Stimulated activated naive CD8-positive, alpha-beta T cell treated with anti-CD3 and anti-CD28 coated beads, Interleukin-15, Interleukin-2, amounts not matched to agents 100 U/mL and 50 U/mL, for 24 hours (primary cell): ENCODE measurements at regions not wholly inside any gene's neighbourhood (a gene's known extent, or its start where the extent isn't known, plus 50 kb on each side); places are given as distances from the start of the nearest gene placed in this dataset.
"Not testable (repeated sequence)": the region's sequence is repeated elsewhere in the genome, so short reads cannot be mapped to it uniquely, and the experiment has no call there.

ENCODE experiments used
- ATAC-seq: fragments of 150-1000 bp; cut with Tn5 transposase; one replicate; pipeline ENCODE4 v1.10.0; 2021
- DNase-seq: peaks from one replicate; pipeline ENCODE4 v3.0.0; 2021

DNA sequence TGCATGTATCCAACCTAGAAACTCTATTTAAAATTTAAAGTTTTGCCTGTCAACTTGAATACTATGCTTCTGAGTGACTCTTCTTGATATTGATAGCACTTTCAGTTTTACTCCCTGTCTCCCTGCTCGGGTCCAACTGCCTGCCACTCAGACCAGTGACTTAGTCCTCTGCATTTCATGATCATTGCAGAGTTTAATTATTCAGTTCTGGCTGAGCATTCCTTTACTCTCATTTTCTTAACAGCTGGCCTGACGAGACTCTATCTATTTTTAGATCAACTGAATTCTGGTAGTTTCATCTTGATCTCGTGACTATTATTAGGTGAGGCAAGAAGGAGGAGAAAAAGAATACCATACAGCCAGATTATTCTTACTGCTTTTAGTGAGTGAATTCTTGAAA, 617.4 kb downstream of the SI start:
- ATAC-seq (no peak), DNase-seq (no peak)

DNA sequence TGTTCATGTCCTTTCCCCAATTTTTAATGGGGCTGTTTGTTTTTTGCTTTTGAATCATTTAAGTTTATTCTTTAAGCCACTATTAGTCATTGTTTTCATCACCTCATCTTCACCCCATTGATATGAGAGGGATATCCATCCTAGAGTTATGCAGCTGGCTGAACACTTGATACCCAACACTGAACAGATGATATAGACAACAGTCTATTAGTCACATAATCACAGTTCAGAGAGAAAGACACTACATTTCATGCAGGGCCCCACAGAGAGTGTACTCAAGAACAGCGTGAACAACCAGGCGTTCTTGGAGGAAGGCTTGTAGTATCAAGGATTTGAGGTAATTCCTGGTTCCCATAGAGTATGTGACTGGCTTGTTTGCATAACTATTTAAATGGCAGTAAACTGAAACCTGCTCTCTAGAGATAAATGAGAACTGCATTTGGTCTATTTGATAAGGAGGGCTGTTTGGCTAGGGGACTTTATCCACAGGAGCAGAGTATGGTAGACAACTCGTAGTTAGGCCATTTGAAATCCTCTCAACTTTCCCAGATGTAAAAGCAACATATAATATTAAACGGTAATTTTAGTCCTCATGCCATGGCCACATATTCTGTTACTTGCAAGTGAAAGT, 618.7 kb downstream of the SI start:
- DNase-seq = no peak
- ATAC-seq = no peak

DNA sequence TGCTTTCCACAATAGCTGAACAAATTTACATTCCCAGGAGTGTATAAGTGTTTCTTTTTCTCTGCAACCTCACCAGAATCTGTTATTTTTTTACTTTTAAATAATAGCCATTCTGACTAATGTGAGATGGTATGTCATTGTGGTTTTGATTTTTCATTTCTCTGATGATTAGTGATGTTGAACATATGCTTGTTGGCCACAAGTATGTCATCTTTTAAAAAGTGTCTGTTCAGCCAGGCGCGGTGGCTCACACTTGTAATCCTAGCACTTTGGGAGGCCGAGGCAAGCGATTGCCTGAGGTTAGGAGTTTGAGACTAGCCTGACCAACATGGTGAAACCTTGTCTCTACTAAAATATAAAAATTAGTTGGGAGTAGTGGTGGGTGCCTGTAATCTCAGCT, 619.3 kb downstream of the SI start:
- DNase-seq = no peak
- ATAC-seq = no peak

GRCh38 chr3:164453714-164454113, 624.6 kb downstream of the SI start:
- DNase-seq (no peak), ATAC-seq (no peak)

DNA sequence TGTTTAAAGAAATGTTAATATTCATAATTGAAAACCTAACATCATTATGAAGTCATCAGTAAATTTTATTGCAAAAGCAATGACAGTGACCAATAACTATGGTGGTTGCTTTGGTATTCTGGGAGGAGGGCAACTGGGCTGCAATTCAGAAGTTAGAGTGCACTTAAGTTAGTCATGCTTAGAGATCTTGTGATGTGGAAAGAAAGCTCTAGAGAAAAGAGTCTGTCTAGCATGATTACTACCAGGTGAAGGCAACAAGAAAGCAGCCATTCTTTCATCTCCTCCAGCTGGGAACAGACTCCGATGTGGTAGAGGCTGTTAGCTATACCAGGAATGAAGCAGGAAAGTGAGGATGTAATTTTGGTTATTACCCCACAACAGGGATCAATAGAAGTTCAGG, 625.6 kb downstream of the SI start:
- DNase-seq = no peak

GRCh38 chr3:164451072-164451910, 627.0 kb downstream of the SI start:
- DNase-seq = no peak
- no peak for ATAC-seq

More for the DNA sequence above, 625.6 kb downstream of the SI start:
- no peak for ATAC-seq

GRCh38 chr3:164450276-164450905, 627.9 kb downstream of the SI start:
- DNase-seq (no peak), ATAC-seq (no peak)

GRCh38 chr3:164419220-164419619, 659.1 kb downstream of the SI start:
- DNase-seq (no peak), ATAC-seq (no peak)

DNA sequence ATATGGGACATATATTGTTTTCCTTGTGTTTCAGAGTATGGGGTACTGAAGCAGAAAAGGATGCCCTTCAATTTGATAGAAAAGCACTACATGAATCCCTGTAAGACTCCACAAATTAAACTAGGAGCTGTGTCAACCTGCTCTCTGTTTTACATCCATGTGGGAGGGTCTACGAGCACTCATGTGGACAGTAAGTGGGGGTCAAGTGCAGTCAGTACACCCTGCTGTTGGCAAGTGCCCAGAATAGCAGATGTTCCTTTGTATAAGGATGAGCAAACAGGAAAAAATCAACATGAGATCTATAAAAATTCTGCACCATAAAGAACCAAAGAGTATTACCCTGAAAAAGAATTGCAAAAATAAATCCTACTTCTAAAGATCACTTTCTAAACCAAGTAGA, 659.9 kb downstream of the SI start:
- DNase-seq (no peak), ATAC-seq (no peak)

- ATAC-seq (no peak), DNase-seq (no peak)
Measured at GRCh38 chr3:164417955-164418354, 660.3 kb downstream of the SI start.

GRCh38 chr3:164416491-164417222, 661.6 kb downstream of the SI start:
- no peak for DNase-seq
- ATAC-seq = no peak

- DNase-seq = no peak
- ATAC-seq = no peak
Measured at GRCh38 chr3:164408326-164408725, 670.0 kb downstream of the SI start.

DNA sequence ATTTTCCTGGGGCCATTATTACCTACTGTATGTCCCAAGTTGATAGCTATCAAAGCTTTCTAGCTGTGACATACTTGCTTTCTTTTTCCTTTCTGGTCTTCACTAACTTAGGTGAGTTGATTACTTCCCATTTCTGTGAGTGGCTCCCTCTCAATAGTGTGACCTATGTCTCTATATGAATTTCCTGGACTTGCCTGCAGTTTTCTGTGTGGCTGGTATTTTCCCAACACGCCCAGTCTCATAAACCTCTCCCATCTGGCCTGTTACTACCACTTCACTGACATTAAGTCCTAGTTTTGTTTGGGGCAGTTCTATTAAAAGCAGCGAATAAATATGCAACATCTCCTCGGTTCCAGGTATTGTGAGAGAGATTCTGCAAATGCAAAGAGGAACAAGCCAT, 671.2 kb downstream of the SI start:
- ATAC-seq (no peak), DNase-seq (no peak)

- ATAC-seq = no peak
- DNase-seq = no peak
Measured at GRCh38 chr3:164406281-164406680, 672.0 kb downstream of the SI start.

DNA sequence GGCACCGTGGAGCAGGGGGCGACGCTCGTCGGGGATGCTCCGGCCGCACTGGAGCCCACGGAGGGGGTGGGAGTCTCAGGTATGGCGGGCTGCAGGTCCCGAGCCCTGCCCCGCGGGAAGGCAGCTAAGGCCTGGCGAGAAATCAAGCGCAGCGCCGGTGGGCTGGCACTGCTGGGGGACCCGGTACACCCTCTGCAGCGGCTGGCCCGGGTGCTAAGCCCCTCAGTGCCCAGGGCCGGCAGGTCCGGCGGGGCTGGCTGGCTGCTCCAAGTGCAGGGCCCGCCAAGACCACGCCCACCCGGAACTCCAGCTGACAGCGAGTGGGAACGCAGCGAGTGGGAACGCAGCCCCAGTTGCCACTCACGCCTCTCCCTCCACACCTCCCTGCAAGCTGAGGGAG, 676.4 kb downstream of the SI start:
- ATAC-seq (no peak), DNase-seq (no peak)

GRCh38 chr3:164401440-164401839, 676.9 kb downstream of the SI start:
- ATAC-seq, DNase-seq: not testable (repeated sequence)

DNA sequence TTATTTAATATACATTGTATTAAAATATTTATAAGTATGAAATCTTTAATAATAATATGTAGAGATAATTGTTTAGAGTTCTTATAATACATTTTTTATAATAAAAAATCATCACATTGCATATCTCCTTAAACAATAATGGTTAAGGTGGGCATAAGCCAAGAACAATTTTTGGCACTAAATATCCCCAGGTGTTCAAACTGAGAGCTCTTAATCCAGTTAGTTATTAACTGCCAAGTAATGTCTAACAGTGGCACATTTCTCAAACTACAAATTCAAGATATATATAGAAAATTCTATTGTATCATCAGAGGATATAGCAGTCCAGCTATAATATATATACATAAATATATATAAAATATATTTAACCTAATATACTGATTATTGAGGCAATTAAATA, 680.8 kb downstream of the SI start:
- no peak for ATAC-seq
- DNase-seq = no peak

- ATAC-seq (no peak), DNase-seq (no peak)
Measured at GRCh38 chr3:164393171-164393570, 685.1 kb downstream of the SI start.

DNA sequence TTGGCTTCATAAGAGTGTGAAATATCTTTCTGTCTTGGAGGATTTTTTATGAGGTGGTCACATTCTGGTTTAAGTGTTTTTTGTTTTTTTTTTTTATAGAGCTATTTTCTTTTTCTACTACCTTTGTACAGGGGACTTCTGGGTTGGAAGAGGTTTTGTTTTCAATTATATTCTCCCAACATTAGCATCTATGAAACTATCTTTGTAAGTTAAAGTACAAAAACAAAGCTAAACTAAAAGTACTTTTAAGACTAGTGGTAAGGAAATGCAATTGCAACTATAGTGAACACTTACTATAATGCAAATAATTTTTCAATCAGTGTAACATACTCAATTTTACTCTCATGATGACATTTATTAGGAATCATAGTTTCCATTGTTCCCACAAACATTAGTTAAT, 688.2 kb downstream of the SI start:
- DNase-seq = no peak
- no peak for ATAC-seq

GRCh38 chr3:164387236-164387635, 691.1 kb downstream of the SI start:
- no peak for DNase-seq
- ATAC-seq = no peak

DNA sequence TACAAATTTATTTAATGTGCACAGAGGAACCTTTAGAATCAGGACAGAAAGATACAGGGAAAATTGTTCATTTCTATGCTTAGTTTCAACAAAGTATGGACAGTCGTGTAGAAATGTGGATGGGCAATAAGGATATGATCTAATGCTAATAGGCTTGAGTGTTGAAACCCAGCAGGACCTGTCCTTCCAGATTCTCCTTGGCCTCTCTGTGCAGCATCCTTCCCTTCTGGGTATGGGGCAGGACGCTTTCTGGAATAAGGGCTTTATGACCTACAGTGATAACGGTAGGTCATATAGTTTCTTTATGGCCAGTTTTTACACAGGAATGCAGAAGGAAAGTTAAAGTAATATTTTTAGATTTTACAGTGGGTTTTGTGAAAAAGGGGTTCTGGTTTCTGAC, 698.1 kb downstream of the SI start:
- ATAC-seq (no peak), DNase-seq (no peak)

DNA sequence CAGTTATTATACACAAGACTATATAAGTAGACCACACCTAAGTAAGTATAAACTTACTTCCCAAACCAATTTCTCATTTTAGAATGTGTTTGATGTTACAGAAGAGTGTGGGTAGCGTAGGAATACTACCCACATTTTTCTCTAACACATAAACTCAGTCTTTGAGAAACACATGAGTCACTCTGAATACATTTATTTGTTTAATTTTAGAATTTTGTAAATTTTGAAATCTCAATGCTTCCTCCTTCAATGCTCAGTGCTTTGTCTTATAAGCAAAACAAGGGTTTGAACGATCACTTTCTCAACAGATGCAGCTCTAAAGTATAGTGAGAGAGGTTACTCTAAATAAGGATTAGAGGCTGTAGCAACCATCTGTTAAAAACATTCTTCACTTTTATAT, 700.8 kb downstream of the SI start:
- ATAC-seq (no peak), DNase-seq (no peak)

GRCh38 chr3:164375995-164376394, 702.3 kb downstream of the SI start:
- no peak for DNase-seq
- no peak for ATAC-seq
